ENCODE measurements at regions not wholly inside any gene's neighbourhood (a gene's known extent, or its start where the extent isn't known, plus 50 kb on each side); places are given as distances from the start of the nearest gene placed in this dataset.
"Not testable (repeated sequence)": the region's sequence is repeated elsewhere in the genome, so short reads cannot be mapped to it uniquely, and the experiment has no call there.

DNA sequence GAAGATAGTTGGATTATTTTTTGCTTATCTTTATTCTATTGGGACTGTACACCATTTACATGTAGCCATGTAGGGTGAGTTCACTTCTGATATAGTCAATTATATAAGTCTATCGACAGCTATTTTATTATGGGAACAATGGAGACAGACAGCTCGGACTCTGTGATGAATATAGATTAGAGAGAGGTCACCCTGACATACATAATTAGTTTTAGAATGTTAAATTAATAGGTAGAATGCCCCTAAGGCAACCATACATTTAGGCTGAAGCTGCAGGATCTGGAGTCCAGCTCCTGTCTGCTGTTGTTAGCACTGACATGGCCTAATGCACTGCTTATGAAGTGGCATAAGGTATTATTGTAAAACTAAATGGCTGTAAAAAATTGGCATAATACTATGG lies 700.8 kb downstream of the MAT2B start:
- no peak for DNase-seq (ENCODE audit: low spot score)

DNA sequence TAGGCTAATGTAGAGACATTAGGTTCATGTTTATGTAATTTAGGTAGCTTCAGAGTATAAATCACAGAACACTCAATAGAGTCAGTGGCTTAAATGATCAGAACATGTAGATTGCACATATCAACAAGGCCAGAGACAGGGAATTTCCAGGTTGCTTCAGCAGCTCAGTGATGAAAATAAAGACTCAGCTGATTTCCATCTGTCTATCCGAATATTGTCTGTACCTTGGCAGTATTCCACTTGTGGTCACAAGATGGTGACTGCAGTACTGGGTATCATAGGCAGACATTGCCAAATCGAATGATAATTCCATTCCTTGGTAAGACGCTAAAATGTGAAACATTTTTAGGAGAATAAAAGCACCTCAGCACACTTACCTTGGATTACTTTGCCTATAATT lies 702.2 kb downstream of the MAT2B start:
- DNase-seq (ENCODE audit: low spot score) = no peak

DNA sequence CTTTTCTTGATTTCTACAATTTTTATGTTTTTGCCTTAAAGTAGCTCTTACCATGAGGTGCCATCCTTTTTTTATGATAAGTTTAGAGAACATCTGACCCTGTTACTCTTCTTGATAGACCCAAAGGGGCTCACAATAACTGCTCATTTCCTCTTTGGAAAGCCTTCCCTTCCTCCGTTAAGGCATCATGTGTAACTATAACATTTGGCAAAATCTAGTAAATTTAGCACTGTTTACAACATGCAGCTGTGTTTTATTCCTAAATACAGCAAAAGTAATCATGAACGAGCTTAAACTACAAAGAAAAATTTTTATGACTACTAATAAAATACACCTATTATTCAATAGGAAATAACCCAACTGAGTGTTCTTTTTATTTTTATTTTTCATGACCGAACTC lies 705.1 kb downstream of the MAT2B start:
- DNase-seq (ENCODE audit: low spot score) = no peak

DNA sequence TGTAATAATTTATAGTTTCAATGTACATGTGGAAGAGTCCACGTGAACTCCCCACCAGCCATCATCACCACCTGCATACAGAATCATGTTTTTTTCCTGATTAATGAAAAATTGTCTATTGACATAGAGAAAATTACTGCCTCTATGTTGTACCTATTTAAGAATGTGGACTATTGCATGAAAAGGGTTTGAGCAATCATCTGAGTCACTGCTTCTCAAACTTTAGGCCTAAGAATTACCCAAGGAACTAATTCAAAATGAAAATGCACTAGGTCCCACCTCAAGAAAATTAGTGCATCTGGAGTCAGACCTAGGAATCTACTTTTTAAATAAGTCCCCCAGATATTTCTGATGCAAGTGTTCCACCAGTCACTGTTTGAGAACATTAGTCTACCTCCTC lies 709.3 kb downstream of the MAT2B start:
- no peak for DNase-seq (ENCODE audit: low spot score)

DNA sequence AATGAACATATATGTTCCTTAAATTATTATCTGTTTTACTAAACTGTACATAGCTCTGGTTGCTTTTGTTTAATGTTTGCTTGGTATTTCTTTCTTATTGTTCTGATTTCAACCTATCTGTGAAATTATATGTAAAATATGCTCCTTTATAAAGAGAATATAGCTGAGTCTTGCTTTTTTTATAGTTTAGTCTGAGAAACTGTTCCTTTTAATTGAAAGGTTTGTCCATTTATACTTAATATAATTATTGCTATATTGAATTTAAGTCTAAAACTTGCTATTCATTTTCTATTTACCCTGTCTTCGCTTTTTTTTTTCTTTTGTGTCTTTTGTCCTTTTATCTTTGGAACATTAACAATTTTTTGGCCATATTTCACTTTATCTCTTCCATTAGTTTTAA lies 712.0 kb downstream of the MAT2B start:
- DNase-seq (ENCODE audit: low spot score) = no peak

DNA sequence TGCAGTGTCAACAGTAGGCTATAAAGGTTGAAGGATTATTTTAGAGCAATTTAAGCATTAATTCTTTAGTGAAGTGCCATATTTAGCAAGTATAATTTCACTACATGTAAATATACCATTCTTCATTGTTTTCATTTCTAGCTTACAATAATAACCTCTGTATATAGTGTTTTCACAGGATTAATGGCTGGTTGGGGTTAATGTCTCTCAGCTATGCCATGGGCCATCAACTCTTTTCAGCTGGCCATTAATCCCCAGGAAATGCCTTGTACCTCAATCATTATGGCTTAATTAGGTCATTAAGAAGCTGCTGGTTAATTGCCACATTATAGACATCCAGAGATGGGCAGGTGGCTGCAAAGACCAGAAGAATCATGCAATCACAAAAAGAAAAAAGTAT lies 715.1 kb downstream of the MAT2B start:
- DNase-seq (ENCODE audit: low spot score) = no peak

DNA sequence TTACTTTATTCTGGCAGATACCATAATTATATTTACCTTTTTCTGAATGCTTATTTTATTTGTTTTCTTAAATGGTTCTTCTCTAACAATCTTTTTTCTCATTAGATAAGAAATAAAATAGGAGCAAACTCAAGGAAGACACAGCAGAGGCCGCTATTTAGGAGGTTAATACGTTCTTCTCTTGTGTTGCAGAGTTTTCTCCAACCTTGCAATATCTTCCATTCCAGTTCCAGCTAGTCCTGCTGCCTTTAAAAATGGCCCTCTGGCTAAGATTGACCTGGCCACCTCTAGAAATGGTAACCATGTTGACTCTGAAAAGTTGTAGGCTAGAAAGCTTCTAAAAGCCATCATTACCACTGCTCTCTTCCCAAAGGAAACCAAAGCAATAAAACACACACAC lies 718.8 kb downstream of the MAT2B start:
- no peak for DNase-seq (ENCODE audit: low spot score)

DNA sequence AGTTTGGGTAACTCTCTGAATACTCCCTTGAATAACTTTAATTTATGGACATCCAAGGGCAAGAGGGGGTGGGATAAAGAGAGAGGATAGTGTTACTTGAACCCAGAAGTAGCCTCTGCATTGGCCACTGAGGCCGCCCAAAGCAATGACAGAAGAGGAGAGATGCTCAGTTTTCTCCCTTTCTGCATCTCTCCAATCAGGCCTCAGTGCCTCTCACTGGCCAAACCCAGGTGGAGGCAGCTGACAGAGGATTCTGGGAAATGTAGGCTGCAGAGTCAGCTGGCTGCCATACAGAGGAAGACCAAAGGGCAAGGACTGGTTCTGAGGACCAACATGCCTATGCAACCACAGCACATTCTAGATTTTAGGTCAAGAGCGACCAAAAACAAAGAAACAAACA lies 719.4 kb downstream of the MAT2B start:
- DNase-seq (ENCODE audit: low spot score) = no peak

DNA sequence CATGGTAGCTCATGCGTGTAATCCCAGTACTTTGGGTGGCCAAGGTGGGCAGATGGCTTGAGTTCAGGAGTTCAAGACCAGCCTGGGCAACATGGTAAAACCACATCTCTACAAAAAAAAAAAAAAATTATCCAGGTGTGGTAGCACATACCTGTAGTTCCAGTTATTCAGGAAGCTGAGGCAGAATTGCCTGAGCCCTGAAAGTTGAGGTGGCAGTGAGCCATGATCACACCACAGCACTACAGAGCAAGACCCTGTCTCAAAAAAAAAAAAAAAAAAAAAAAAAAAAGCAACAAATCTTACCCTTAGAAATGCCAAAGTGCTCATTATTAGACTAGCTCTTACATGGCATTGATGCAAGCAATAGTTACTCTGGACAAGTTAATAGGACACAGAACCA lies 724.9 kb downstream of the MAT2B start:
- DNase-seq (ENCODE audit: low spot score) = no peak

DNA sequence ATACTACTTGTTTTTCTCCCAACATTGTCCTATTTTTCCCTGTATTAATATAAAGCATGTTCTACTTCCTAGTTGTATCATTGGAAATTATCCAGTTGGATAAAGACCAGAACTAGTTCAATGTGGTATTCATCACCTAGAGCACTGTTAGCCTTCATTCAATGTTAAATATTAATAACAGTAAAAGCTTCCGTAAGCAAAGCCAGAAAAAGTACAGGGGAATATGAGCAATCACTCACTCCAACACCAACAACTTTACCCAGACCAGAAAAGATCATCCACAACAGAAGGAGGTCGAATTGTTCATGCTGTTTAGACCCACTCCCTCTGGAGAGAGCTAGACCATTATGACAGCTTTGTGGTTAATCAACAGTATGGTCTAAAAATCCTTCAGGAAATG lies 728.4 kb downstream of the MAT2B start:
- no peak for DNase-seq (ENCODE audit: low spot score)

DNA sequence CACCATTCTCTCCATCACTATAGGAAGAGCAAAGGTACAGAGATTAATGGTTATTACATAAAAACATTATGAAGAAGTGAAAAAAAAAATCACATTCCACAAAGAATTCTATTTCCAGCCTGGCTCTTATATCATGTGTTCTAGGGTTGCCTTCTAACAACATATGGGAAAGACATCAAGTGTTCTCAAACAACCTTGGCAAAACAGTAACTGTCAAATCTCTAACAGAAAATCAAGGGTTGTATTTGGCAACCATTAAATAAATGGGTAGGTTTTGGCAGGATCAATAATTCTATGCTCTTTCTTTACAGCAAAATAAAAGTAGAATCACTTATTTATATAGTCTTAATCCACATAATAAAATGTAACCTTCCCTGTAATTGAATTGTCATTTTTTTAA lies 728.9 kb downstream of the MAT2B start:
- DNase-seq (ENCODE audit: low spot score) = no peak

DNA sequence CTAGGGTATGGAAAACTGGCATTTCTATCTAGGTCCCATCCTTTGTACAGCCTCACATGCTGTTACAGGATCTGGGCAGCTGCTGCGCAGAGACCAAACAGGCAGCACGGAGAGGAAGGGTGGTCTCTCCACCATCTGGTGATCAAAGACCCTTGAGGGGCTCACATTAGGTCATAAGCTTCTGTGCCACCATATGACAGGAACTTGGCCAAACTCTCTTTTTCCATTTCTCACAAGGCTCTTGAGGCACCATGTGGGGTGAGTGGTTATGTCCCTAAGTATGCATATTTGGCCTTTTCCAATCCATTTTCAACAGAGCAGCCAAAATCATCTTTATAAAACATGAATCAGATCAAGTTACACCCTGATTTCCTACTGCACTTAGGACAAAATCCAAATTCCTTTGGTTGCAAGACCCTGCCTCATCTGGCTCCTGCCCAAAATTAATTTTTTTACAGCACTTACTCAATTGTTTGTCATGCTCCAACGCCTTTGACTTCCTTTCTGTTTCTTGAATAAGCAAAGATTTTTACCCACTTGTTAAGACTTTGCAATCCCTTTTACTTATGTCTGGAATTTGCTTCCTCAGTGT lies 730.0 kb downstream of the MAT2B start:
- DNase-seq (ENCODE audit: low spot score) = no peak

DNA sequence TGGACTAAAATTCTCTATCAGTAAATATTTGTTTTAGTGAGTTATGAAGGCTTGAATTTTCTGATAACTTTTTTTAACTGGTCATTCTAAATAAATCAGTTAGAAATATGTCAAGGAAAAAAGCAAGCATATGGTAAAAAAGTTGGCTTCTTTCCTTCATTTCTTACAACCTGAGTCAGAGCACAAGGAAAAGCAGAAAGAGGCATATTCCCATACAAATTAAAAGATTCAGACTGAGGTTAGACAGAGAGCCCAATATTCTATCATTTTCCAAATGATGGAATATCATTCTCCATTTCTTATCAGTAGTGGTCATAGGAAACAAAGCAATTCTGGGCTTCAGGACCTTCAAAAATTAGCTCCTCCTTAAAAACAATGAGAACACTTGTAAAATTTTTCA lies 732.1 kb downstream of the MAT2B start:
- DNase-seq (ENCODE audit: low spot score) = no peak

DNA sequence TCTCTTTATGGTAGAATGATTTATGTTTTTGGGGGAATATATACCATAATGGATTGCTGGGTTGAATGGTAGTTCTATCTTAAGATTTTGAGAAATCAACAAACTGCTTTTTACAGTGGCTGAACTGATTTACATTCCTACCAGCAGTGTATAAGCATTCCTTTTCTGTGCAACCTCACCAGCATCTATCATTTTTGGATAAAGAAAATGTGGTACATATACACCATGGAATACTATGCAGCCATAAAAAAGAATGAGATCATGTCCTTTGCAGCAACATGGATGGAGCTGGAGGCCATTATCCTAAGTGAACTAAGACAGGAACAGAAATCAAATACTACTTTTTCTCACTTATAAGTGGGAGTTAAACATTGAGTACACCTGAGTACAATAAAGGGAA lies 746.4 kb downstream of the MAT2B start:
- DNase-seq (ENCODE audit: low spot score) = not testable (repeated sequence)

DNA sequence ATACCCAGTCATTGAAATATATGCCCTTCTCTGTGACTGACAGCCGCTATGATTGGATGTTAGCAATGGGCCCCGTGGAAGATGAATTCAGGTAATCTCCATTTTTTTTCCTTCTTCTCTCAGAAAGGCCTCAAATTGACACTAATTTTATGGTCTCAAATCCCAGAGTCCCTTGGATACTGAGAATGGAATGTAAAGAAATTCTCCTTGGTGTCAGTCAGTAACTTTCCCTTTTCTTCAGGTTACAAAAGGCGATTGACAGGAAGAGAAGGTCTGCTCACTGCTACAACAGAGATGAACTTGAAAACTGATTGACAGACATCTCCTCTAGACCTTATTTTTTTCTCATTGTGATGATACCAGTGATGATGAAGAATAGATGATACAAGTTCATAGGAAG lies 748.3 kb downstream of the MAT2B start:
- no peak for DNase-seq (ENCODE audit: low spot score)

DNA sequence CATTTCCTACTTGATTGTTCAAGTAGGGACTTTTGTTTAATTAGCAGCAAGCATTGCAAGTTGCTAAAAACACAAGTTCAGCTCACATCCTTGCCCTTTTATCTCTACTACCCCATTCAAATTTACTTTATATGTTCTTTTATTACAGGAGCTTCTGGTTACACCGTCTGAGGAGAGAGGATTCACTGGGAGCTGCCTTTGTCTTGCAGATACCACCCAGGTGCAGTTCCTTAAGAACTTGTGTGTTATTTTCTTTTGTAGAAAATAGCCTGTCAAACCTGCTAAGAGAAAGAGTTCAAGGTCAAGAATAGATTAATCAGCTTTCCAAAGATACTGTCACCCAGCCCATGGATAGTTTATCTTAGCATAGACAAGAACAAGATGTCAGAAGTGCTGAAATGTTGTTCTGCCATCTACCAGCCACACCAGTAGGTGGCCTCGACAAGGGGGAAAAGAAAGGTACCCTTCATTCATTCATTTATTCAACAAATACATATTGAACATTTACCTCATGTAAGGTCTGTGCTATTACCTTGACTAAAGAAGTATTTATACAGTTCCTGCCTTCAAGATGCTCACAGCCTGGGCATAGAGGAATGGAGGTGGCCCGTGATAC lies 750.3 kb downstream of the MAT2B start:
- no peak for DNase-seq (ENCODE audit: low spot score)

DNA sequence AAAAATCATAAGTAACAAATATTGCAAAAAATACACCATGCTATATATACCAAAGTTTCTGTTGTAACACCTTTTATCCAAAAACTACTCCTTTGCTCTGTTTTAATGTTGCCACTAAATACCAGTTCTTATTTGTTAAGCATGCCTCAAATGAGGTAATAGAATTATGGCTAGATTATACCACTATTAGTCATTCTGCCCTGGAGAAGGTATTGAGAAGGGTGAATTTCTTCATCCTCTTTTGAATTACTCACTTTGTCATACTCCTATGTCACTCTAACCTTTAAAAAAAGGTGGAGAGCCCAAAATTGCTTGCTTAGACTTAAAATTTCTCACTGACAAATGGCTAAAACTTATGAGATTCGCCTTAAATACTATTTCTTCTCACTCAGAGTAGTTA lies 750.9 kb downstream of the MAT2B start:
- DNase-seq (ENCODE audit: low spot score) = no peak

DNA sequence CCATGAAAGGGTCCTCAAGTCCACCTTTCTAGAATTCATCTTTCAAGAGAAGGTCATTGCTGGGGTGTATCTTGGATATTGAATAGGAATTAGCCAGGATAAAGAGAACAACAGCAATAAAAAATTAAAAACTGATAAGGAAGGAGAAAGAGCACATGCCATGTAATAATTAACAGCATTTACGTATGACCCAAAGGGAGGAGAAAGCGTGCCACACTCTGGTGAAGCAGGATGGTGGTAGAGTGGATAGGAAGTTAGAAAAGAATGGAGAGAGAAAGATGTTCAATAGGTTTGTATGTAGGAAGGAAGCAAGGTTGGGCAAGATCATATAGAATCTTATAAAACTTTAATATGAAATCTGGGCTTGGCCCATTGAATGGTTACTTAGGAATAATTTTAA lies 751.5 kb downstream of the MAT2B start:
- DNase-seq (ENCODE audit: low spot score) = no peak

DNA sequence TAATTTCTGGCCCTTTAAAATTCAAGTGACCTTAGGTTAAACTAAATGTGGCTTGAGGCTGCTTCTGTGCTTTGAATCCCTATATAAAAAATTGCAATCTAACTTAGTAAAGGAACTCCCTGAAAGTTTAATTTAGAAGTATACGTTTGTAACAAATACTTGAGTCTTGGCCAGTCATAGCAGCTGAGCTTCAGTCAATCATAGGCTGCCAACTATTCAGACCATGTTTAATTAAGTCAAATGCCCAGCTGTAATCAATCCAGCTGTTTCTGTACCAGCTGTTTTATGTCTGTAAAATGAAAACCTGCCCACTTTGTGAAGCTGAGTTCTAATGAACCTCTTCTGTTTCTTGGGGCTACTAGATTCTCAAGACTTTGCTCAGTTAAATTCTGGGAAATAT lies 760.1 kb downstream of the MAT2B start:
- DNase-seq (ENCODE audit: low spot score) = no peak

DNA sequence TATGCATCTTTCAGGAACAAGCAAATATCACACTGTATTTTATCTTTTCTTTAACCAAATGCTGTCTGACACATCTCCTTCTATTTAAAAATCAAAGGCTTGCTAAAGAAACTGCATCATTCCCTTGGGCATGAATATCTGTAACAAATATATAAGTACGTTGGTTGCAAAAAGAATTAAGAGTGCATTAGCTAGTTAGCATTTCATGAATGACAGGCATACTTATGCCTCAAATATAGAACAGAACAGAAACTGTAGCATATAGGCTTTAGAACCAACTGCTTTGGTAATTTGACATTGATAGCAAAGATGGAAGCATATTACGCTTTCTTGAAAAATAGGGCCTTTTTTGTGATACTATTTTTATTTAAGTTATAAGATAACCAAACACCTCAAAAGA lies 761.2 kb downstream of the MAT2B start:
- DNase-seq (ENCODE audit: low spot score) = no peak

DNA sequence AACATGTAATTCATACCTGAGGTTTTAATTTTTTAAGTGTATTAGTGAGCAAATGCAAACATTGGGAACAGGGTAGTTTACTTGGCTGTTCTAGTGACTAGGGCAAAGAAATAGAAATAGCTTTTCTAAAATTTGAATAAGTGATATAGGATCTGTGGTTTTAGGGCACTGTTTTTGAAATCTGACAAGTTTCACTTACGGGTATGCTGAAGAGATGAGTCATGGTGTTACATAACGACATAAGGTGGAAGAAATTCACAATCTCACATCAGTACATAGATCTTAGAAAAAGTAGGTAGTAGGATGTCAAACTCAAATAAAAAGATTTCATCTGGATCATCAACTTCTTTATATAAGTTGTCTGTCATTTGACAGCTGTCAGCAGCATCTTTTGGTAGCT lies 772.3 kb downstream of the MAT2B start:
- DNase-seq (ENCODE audit: low spot score) = no peak

DNA sequence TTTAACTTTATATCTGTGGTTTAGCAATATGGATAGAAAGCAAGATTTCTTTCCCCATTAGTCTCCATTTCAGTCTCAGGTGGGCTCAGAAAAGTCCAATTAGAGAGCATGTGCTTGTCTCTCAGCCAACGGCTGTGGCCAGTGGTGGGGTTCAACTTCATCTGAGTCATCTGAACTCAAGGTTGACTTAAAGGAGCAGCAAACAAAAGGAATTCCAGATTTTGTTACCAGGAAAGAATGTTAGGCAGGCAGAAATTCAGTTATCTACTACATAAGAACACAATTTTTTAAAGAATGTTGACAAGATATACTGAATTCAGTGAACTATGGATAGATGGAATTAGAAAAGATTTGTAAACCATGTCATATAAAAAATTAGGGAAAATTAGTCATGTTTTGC lies 784.1 kb downstream of the MAT2B start:
- DNase-seq (ENCODE audit: low spot score) = no peak

DNA sequence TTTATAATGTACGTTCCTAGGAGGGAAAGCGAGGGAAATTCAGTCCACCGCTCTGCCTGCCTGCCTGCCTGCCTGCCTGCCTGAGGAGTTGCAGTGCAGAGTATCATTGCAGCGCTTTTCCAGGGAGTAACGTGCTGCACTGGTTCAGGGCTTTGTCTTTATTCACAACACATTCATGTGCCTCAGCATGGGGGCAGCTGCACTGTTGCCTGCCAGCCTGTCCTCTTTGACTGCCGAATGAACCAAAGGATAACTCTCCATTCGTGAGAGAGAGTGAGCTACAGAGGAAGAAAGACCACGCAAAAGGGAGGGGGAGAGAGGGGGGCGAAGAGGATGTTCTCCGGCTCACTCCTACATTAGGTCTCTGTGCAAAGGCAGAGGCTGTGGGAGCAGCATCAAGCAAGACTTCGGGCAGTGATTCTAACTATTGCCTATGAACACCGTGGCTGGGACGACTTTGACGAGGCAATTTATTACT lies 791.2 kb downstream of the MAT2B start:
- no peak for DNase-seq (ENCODE audit: low spot score)

DNA sequence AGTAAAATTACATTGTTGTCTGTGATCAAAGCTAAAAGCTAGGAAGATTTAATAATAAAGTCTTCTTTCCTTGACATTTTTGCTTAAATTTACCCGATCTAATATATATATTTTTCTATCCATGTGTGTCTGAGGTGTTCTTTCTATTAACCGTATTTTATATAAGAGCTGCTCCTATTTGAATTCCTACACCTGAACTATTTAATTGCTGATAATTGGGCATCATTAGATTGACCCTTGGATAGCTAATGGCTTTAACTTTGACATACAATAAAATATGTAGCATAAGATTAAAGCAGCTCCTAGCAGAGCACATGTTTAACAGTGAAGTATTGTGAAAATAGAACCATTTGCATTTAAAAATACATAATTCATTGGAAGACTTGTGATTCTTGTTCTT lies 792.7 kb downstream of the MAT2B start:
- DNase-seq (ENCODE audit: low spot score) = no peak

DNA sequence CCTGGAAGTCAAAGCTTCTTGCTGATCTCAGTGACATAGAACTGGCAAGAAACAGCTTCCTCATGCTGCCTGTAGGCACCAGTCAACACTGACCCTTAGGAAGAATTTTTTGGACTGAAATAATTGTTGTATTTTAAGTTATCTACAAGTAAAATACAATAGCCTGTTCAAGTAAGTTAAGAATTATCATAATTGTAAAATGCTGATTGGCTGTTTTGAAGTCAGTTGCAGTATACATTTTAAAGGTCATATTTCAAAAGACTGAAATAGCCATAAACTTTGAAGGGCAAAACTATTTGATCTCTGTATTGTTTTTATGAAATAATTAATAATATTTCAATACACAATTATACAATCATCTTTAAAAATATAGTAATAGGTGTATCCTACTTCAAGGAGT lies 794.9 kb downstream of the MAT2B start:
- DNase-seq (ENCODE audit: low spot score) = no peak

Measured in COLO829 (cell line).